ENCODE measurements at regions not wholly inside any gene's neighbourhood (a gene's known extent, or its start where the extent isn't known, plus 50 kb on each side); places are given as distances from the start of the nearest gene placed in this dataset.

- TF ChIP-seq POLR2AphosphoS5 (IDR thresholded peaks at IDR 0.05) (no peak), CTCF (IDR thresholded peaks at IDR 0.05) (no peak)
These were observed 73.5 kb downstream of the RASSF10 start for GRCh38 chr11:13082588-13082987.

GRCh38 chr11:13090228-13090708, 81.2 kb downstream of the RASSF10 start:
- 62 to 92% (median 83%) methylated on average over 2 of the region's 2 CpGs for WGBS, 5 donors
- Histone ChIP-seq H3K4me1 (no peaks in the 10 kb centered on the region), H3K4me3 (no peak overlapping the region), H3K27ac (no peak overlapping the region), H3K27me3 (no peaks in the 10 kb centered on the region), H3K9me3 (peaks cover 0 to 4% (median 0%) of the 10 kb centered on the region in 4 donors), H3K36me3 (no peaks in the 10 kb centered on the region)
- intact Hi-C loops (cut with DNase I; ENCODE audit: low total_unique reads), result no loop called here
- no peak for DNase-seq
- TF ChIP-seq POLR2AphosphoS5 (IDR thresholded peaks at IDR 0.05), result no peak
- no peak for TF ChIP-seq CTCF (IDR thresholded peaks at IDR 0.05)
- TF ChIP-seq EP300 (IDR thresholded peaks at IDR 0.05), result no peak
- TF ChIP-seq POLR2A (IDR thresholded peaks at IDR 0.05), result no peak

More at GRCh38 chr11:13082588-13082987, 73.5 kb downstream of the RASSF10 start:
- 72 to 100% (median 96%) methylated on average over 1 of the region's 1 CpG for WGBS, 5 donors
- Histone ChIP-seq H3K36me3 (no peaks in the 10 kb centered on the region), H3K4me1 (no peaks in the 10 kb centered on the region), H3K9me3 (no peaks in the 10 kb centered on the region), H3K27ac (no peak overlapping the region), H3K4me3 (no peak overlapping the region), H3K27me3 (peaks cover 0 to 7% (median 0%) of the 10 kb centered on the region in 3 donors)
- intact Hi-C loops (cut with DNase I; ENCODE audit: low total_unique reads), result no loop called here
- DNase-seq, result no peak

- Histone ChIP-seq H3K4me3 (no peak overlapping the region), H3K27me3 (no peaks in the 10 kb centered on the region), H3K4me1 (no peaks in the 10 kb centered on the region), H3K36me3 (no peaks in the 10 kb centered on the region), H3K27ac (no peak overlapping the region), H3K9me3 (peaks cover 0 to 4% (median 0%) of the 10 kb centered on the region in 4 donors)
- intact Hi-C loops (cut with DNase I; ENCODE audit: low total_unique reads), result no loop called here
- peak in 1 of 2 donors; percentile 10 for DNase-seq
- TF ChIP-seq CTCF (IDR thresholded peaks at IDR 0.05), result no peak
- TF ChIP-seq POLR2A (IDR thresholded peaks at IDR 0.05), result no peak
- TF ChIP-seq EP300 (IDR thresholded peaks at IDR 0.05), result no peak
- TF ChIP-seq POLR2AphosphoS5 (IDR thresholded peaks at IDR 0.05), result no peak
These were observed 82.3 kb downstream of the RASSF10 start for GRCh38 chr11:13091373-13091772.

GRCh38 chr11:13091804-13092203, 82.7 kb downstream of the RASSF10 start:
- no peak overlapping the region for H3K27ac ChIP-seq
- no peaks in the 10 kb centered on the region for H3K36me3 ChIP-seq
- peaks cover 0 to 4% (median 0%) of the 10 kb centered on the region in 4 donors for H3K9me3 ChIP-seq
- no peaks in the 10 kb centered on the region for H3K4me1 ChIP-seq
- no peak overlapping the region for H3K4me3 ChIP-seq
- H3K27me3 ChIP-seq, result no peaks in the 10 kb centered on the region
- DNase-seq, result no peak
- no peak for TF ChIP-seq EP300 (IDR thresholded peaks at IDR 0.05)
- no peak for TF ChIP-seq POLR2A (IDR thresholded peaks at IDR 0.05)
- no peak for TF ChIP-seq POLR2AphosphoS5 (IDR thresholded peaks at IDR 0.05)
- TF ChIP-seq CTCF (IDR thresholded peaks at IDR 0.05), result no peak
- WGBS, 5 donors, result 44 to 66% (median 55%) methylated on average over 1 of the region's 1 CpG
- intact Hi-C loops (cut with DNase I; ENCODE audit: low total_unique reads), result no loop called here

Data from stomach (tissue), 8 donors.